Stomach (tissue), 8 donors: ENCODE measurements at regions not wholly inside any gene's neighbourhood (a gene's known extent, or its start where the extent isn't known, plus 50 kb on each side); places are given as distances from the start of the nearest gene placed in this dataset.

Experiments
- DNase-seq, 2 donors: peaks; one replicate each; pipeline versions ENCODE4 v3.0.0 to v3.0.0-alpha.2; 2013 to 2019
- H3K27ac ChIP-seq, 5 donors: fragments of 200-600 bp in 4 of 5; sonication (generic) in 4 of 5; one replicate each; pipeline ENCODE4 v1.5.1; 2013 to 2019; ENCODE audit warnings: mild to moderate bottlenecking in 1 of 5, moderate library complexity in 1 of 5
- H3K27me3 ChIP-seq, 3 donors: fragments of 200-600 bp; sonication (generic); one replicate each; pipeline ENCODE4 v1.5.1; 2017 to 2019; ENCODE audit warnings: mixed run types in 1 of 3
- H3K36me3 ChIP-seq, 4 donors: fragments of 200-600 bp; sonication (generic); 1 replicate in 3 of 4; 2 replicates in 1 of 4; pipeline ENCODE4 v1.5.1; 2016 to 2019
- H3K4me1 ChIP-seq, 4 donors: fragments of 200-600 bp; sonication (generic); one replicate each; pipeline ENCODE4 v1.5.1; 2016 to 2019
- H3K4me3 ChIP-seq, 4 donors: fragments of 200-600 bp; sonication (generic) in 3 of 4; one replicate each; pipeline ENCODE4 v1.5.1; 2016 to 2019; ENCODE audit warnings: mild to moderate bottlenecking in 1 of 4
- H3K9me3 ChIP-seq, 4 donors: fragments of 200-600 bp; sonication (generic); one replicate each; pipeline ENCODE4 v1.5.1; 2016 to 2019
- EP300 ChIP-seq: sonication (generic); formaldehyde crosslinking; IDR thresholded peaks from one replicate; pipeline ENCODE4 v1.6.1; 2017; ENCODE audit warnings: antibody characterized with exemption
- POLR2A ChIP-seq, 4 donors: fragments of 450-650 bp; IDR thresholded peaks; one replicate each; pipeline ENCODE4 v1.6.1; 2016; ENCODE audit warnings: antibody characterized with exemption in 4 of 4, control low read depth in 2 of 4, mild to moderate bottlenecking in 1 of 4, moderate library complexity in 1 of 4
- POLR2AphosphoS5 ChIP-seq, 3 donors: sonication (generic); formaldehyde crosslinking; IDR thresholded peaks; one replicate each; pipeline ENCODE4 v1.6.1; 2016; ENCODE audit warnings: antibody characterized with exemption in 3 of 3
- WGBS, 5 donors: extraction: QIAGEN DNeasy Blood & Tissue Kit in 3 of 5; methylation state at CpG; one replicate each; pipeline versions ENCODE4 v1.1.5 to v1.1.7; 2013 to 2018; 5-methylcytosine and 5-hydroxymethylcytosine counted together
- intact Hi-C: fragments of 100-400 bp; cut with DNase I; formaldehyde crosslinking; loops from one replicate; pipeline ENCODE4 v1.15.1; 2023; ENCODE audit warnings: low total_unique reads
- TF ChIP-seq, protein P1 (sequence below), 7 experiments: fragments of 450-650 bp in 4 of 7; fragments of 200-600 bp in 3 of 7; sonication (generic) in 3 of 7; IDR thresholded peaks; one replicate each; pipeline ENCODE4 v1.5.1; 2016 to 2019; ENCODE audit warnings: antibody characterized with exemption in 7 of 7, control low read depth in 2 of 7, mild to moderate bottlenecking in 1 of 7
- donor health status: healthy with polysubstance abuse.
- donor health status: Bipolar disorder and iron deficiency.
- donor health status: healthy.

DNA sequence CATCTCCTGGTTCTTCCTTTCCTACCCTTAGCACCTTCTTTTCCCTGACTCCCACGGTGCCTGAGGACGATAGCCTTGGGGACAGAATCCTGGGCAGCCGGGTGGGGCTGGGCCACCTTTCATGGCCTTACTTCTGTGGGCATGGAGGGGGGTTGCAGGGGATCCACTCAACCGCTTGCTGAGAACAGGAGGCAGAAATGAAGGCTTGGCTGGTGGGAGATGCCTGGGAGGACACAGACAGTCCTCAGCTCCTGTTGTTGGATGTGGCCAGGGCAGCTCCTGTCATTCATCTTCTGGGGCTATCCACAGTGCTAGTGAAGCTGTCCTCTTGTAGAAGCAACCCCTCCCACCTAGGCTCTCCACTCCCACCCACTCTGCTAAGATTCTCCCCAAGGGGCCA lies 95.5 kb upstream of the CELF4 start:
- intact Hi-C loops = no loop called here
- Histone ChIP-seq H3K4me3 (no peak overlapping the region), H3K36me3 (no peaks in the 10 kb centered on the region), H3K9me3 (no peaks in the 10 kb centered on the region), H3K27me3 (no peaks in the 10 kb centered on the region), H3K27ac (no peak overlapping the region), H3K4me1 (no peaks in the 10 kb centered on the region)
- no peak for DNase-seq
- TF ChIP-seq POLR2A (IDR thresholded peaks at IDR 0.05) = no peak
- WGBS, 5 donors = 81 to 96% (median 83%) methylated on average over 4 of the region's 4 CpGs

DNA sequence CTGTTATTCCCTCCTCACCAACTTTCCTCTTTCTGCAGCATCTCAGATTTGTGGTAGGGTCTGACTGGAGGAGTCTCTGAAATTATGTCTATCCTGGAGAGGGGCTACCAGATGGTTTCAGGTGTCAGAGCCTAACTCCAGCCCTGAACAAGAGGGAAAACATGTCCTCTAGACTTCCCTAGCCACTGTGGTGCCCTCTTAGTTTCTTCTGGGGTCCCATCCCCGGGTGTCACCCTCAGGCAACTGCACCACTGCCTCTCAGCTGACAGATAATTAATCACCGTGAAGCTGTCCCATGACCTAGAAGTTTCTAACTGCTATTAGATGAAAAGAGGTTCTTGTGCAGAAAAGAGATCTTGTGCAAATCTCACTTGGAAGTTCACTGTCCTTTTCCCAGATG lies 95.1 kb upstream of the CELF4 start:
- H3K27me3 ChIP-seq = peaks cover 0 to 1% (median 0%) of the 10 kb centered on the region in 3 donors
- no peaks in the 10 kb centered on the region for H3K9me3 ChIP-seq
- 58 to 71% (median 66%) methylated on average over 2 of the region's 2 CpGs for WGBS, 5 donors
- intact Hi-C loops = no loop called here
- H3K36me3 ChIP-seq = no peaks in the 10 kb centered on the region
- no peak for DNase-seq
- no peak overlapping the region for H3K27ac ChIP-seq
- TF ChIP-seq POLR2A (IDR thresholded peaks at IDR 0.05) (no peak), EP300 (no peak), POLR2AphosphoS5 (IDR thresholded peaks at IDR 0.05) (no peak)
- TF ChIP-seq, protein P1, sequence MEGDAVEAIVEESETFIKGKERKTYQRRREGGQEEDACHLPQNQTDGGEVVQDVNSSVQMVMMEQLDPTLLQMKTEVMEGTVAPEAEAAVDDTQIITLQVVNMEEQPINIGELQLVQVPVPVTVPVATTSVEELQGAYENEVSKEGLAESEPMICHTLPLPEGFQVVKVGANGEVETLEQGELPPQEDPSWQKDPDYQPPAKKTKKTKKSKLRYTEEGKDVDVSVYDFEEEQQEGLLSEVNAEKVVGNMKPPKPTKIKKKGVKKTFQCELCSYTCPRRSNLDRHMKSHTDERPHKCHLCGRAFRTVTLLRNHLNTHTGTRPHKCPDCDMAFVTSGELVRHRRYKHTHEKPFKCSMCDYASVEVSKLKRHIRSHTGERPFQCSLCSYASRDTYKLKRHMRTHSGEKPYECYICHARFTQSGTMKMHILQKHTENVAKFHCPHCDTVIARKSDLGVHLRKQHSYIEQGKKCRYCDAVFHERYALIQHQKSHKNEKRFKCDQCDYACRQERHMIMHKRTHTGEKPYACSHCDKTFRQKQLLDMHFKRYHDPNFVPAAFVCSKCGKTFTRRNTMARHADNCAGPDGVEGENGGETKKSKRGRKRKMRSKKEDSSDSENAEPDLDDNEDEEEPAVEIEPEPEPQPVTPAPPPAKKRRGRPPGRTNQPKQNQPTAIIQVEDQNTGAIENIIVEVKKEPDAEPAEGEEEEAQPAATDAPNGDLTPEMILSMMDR (IDR thresholded peaks at IDR 0.05) = no peak
- no peaks in the 10 kb centered on the region for H3K4me1 ChIP-seq
- no peak overlapping the region for H3K4me3 ChIP-seq

DNA sequence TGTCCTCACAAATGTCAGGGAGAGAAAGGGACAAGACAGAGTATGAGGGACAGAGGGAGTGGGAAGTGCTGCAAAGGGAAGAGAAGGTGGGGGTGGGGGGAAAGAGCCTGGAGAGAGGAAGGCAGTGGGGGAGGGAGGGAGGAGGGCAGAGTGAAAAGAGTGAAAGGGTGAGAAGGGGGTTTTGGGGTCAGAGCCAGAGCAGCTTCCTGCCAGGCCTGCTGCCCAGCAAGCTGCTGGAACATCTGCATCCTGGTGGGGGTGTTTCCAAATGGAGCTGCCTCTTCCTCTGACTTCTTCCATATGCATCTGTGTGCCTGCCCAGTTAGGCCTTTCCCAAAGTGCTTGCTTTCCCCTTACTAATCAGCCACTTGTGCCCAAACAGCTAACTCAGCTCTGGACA lies 94.3 kb upstream of the CELF4 start:
- H3K27me3 ChIP-seq = peaks cover 0 to 9% (median 0%) of the 10 kb centered on the region in 3 donors
- TF ChIP-seq, protein P1 (IDR thresholded peaks at IDR 0.05) = no peak
- TF ChIP-seq EP300 (no peak), POLR2AphosphoS5 (IDR thresholded peaks at IDR 0.05) (no peak), POLR2A (IDR thresholded peaks at IDR 0.05) (no peak)
- intact Hi-C loops = no loop called here
- no peaks in the 10 kb centered on the region for H3K4me1 ChIP-seq
- DNase-seq = peak in 1 of 2 donors; percentile 26
- H3K36me3 ChIP-seq = no peaks in the 10 kb centered on the region
- no peak overlapping the region for H3K4me3 ChIP-seq
- no peak overlapping the region for H3K27ac ChIP-seq
- H3K9me3 ChIP-seq = no peaks in the 10 kb centered on the region

DNA sequence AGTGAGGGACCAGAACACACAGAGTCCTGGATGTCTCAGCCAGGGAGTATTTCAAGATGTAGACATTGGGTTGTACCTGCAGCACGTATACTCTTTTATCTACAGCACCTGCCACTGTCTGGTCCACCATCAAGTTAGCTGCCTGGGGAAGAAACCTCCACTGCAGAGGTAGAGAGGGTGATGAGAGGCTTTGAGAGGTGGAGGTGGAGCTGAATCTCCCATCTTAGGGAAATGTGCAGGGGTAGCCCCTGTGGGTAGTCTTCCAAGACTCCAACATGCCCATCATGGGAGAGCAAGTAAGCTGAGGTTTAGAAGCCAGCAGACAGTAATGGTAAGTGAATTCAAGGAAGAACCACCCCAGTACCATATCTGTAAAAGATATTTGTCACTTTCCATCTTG lies 93.3 kb upstream of the CELF4 start:
- TF ChIP-seq POLR2AphosphoS5 (IDR thresholded peaks at IDR 0.05) (no peak), EP300 (no peak), POLR2A (IDR thresholded peaks at IDR 0.05) (no peak)
- TF ChIP-seq, protein P1 (IDR thresholded peaks at IDR 0.05) = no peak
- H3K27me3 ChIP-seq = peaks cover 0 to 11% (median 0%) of the 10 kb centered on the region in 3 donors
- no peak overlapping the region for H3K27ac ChIP-seq
- no peak for DNase-seq
- 45 to 67% (median 66%) methylated on average over 1 of the region's 1 CpG for WGBS, 5 donors
- H3K4me3 ChIP-seq = no peak overlapping the region
- H3K4me1 ChIP-seq = no peaks in the 10 kb centered on the region
- no peaks in the 10 kb centered on the region for H3K36me3 ChIP-seq
- intact Hi-C loops = no loop called here
- no peaks in the 10 kb centered on the region for H3K9me3 ChIP-seq

DNA sequence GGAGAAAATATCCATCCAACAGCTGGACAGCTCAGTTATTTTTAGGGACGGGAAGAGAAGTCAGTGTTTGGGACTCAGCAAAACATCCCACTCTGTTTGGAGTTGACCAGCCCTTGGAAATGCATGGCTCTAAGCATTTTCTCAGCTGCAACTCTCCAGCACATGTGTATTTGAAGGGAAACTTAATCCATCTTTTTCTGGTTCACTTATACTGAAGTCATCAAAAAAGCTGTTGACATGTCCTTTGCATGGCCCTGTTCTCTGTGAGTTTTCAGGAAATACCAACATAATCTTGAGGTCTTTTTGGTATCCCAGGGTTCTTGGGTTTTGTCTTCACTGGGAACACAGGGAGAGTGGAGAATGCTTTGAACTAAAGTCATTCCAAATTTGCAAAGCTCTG lies 91.9 kb upstream of the CELF4 start:
- H3K27ac ChIP-seq = no peak overlapping the region
- no peaks in the 10 kb centered on the region for H3K4me1 ChIP-seq
- DNase-seq = no peak
- intact Hi-C loops = no loop called here
- no peaks in the 10 kb centered on the region for H3K36me3 ChIP-seq
- WGBS, 5 donors = 36 to 64% (median 61%) methylated on average over 1 of the region's 1 CpG
- H3K9me3 ChIP-seq = no peaks in the 10 kb centered on the region
- no peak overlapping the region for H3K4me3 ChIP-seq
- peaks cover 0 to 11% (median 0%) of the 10 kb centered on the region in 3 donors for H3K27me3 ChIP-seq
- TF ChIP-seq, protein P1 (IDR thresholded peaks at IDR 0.05) = no peak
- TF ChIP-seq POLR2A (IDR thresholded peaks at IDR 0.05) (no peak), EP300 (no peak), POLR2AphosphoS5 (IDR thresholded peaks at IDR 0.05) (no peak)
